ENCODE measurements at regions not wholly inside any gene's neighbourhood (a gene's known extent, or its start where the extent isn't known, plus 50 kb on each side); places are given as distances from the start of the nearest gene placed in this dataset.
"Not testable (repeated sequence)": the region's sequence is repeated elsewhere in the genome, so short reads cannot be mapped to it uniquely, and the experiment has no call there.

GRCh38 chr1:120357046-120357445, 57.8 kb upstream of the NBPF8 start:
- H3K27me3 ChIP-seq (ENCODE audit: low read depth); DNase-seq (ENCODE audit: low spot score in 2 of 2); H3K4me1 ChIP-seq; H3K4me3 ChIP-seq; H3K36me3 ChIP-seq (replicated peaks); in situ Hi-C loops (cut with MboI; ENCODE audit: low sequenced_read_pairs); H3K9me3 ChIP-seq: not testable (repeated sequence)

GRCh38 chr1:120356170-120356569, 58.7 kb upstream of the NBPF8 start:
- H3K9me3 ChIP-seq; H3K4me3 ChIP-seq; H3K4me1 ChIP-seq; H3K36me3 ChIP-seq (replicated peaks); H3K27me3 ChIP-seq (ENCODE audit: low read depth); in situ Hi-C loops (cut with MboI; ENCODE audit: low sequenced_read_pairs): not testable (repeated sequence)
- DNase-seq (ENCODE audit: low spot score in 2 of 2), result peak in 1 of 2 experiments; percentile 26

- H3K9me3 ChIP-seq; H3K4me1 ChIP-seq; H3K27me3 ChIP-seq (ENCODE audit: low read depth); H3K4me3 ChIP-seq; in situ Hi-C loops (cut with MboI; ENCODE audit: low sequenced_read_pairs); H3K36me3 ChIP-seq (replicated peaks); DNase-seq (ENCODE audit: low spot score in 2 of 2): not testable (repeated sequence)
These were observed 60.1 kb upstream of the NBPF8 start for GRCh38 chr1:120354618-120355184.

DNA sequence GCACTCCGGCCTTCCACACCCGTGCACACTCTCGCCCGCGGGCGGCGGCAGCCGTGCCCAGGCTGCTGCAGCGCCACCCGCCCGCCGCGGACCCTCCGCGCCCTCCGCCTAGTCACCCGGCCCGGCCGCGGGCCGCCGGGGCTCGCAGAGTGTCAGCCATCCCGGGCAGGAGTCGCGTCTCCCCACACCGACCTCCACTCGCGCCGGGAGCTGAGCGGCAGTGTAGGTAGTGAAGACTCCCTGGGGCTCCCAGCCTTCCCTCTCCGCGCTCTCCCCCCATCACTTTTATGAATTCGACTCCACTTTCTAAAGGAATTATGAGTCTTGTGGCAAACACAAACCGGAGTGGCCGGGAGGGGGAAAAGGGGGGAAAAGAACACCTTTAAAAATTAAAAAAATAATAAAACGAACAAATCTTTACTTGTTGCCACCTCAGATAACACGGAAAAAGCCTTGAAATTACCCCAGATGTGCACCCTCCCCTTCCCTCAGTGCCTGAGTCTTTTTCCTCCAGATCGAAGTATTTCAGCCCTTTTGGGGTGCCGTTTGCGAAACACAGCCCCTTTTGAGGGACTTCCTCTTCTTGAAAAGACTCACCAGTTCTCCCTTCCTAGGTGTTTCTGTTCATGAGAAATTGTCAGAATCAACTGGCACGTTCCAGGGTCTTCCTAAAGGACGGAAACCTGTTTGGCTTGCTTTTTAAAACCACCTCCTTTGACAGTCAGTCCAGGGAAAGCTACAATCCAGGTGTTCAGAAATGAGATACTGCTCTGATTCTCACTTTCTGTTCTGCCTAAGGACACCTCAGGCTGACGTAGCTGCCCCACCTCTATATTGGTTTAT, 72.4 kb upstream of the NBPF8 start:
- H3K9me3 ChIP-seq; H3K4me3 ChIP-seq; H3K4me1 ChIP-seq; in situ Hi-C loops (cut with MboI; ENCODE audit: low sequenced_read_pairs); H3K36me3 ChIP-seq (replicated peaks); H3K27me3 ChIP-seq (ENCODE audit: low read depth): not testable (repeated sequence)
- DNase-seq (ENCODE audit: low spot score in 2 of 2), result peak in 1 of 2 experiments; percentile 19

DNA sequence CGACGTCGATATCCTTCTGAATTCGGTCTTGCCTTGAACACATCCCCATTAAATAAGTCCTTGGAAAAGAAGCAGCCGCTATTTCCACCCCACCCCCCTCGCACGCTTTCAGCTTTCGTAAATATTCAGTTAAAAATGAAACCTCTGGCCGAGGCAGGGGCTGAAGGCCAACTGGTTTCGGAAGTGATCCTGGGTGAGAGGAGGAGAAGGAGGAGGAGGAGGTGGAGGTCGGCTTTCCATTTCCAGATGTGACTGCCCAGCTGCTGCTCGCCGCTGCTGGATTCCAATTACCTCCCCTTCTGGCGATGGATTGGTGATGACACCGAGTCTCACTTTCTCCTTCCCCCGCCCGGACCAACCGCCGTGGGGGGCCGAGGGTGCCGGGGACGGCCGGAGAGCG, 73.1 kb upstream of the NBPF8 start:
- H3K9me3 ChIP-seq; H3K27me3 ChIP-seq (ENCODE audit: low read depth); H3K36me3 ChIP-seq (replicated peaks); H3K4me1 ChIP-seq; in situ Hi-C loops (cut with MboI; ENCODE audit: low sequenced_read_pairs): not testable (repeated sequence)
- peak; percentile 6 to 26 for DNase-seq (ENCODE audit: low spot score in 2 of 2)
- peak overlapping the region; percentile 37 for H3K4me3 ChIP-seq

GRCh38 chr1:120340838-120341751, 73.7 kb upstream of the NBPF8 start:
- peak in 1 of 2 experiments; percentile 55 for DNase-seq (ENCODE audit: low spot score in 2 of 2)
- H3K9me3 ChIP-seq; H3K4me1 ChIP-seq; H3K36me3 ChIP-seq (replicated peaks); H3K27me3 ChIP-seq (ENCODE audit: low read depth); in situ Hi-C loops (cut with MboI; ENCODE audit: low sequenced_read_pairs): not testable (repeated sequence)
- peak overlapping the region; percentile 39 for H3K4me3 ChIP-seq

DNA sequence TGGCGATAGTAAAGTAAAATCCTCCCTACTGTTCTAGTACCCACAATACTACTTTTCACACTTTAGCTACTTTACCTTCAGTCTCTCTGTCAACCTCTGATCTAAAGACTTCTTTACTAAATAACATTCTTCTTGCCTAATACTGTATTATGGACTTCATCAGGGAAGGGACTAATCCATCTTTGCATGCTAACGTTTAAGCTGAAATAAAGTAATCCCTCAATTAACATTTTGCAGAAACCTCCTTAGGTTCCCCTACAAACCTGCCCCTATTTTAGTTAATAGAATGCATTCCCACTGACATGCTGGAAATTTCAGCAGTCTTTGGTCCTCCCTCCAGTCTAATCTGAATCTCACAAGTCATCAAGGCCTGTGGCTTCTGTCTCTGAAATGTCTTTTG, 99.1 kb upstream of the NBPF8 start:
- DNase-seq (ENCODE audit: low spot score in 2 of 2); H3K9me3 ChIP-seq; H3K27me3 ChIP-seq (ENCODE audit: low read depth); H3K36me3 ChIP-seq (replicated peaks); in situ Hi-C loops (cut with MboI; ENCODE audit: low sequenced_read_pairs); H3K4me3 ChIP-seq; H3K4me1 ChIP-seq: not testable (repeated sequence)

- H3K27me3 ChIP-seq (ENCODE audit: low read depth); DNase-seq (ENCODE audit: low spot score in 2 of 2); in situ Hi-C loops (cut with MboI; ENCODE audit: low sequenced_read_pairs); H3K36me3 ChIP-seq (replicated peaks); H3K4me3 ChIP-seq; H3K4me1 ChIP-seq; H3K9me3 ChIP-seq: not testable (repeated sequence)
These were observed 102.9 kb upstream of the NBPF8 start for GRCh38 chr1:120311930-120312329.

DNA sequence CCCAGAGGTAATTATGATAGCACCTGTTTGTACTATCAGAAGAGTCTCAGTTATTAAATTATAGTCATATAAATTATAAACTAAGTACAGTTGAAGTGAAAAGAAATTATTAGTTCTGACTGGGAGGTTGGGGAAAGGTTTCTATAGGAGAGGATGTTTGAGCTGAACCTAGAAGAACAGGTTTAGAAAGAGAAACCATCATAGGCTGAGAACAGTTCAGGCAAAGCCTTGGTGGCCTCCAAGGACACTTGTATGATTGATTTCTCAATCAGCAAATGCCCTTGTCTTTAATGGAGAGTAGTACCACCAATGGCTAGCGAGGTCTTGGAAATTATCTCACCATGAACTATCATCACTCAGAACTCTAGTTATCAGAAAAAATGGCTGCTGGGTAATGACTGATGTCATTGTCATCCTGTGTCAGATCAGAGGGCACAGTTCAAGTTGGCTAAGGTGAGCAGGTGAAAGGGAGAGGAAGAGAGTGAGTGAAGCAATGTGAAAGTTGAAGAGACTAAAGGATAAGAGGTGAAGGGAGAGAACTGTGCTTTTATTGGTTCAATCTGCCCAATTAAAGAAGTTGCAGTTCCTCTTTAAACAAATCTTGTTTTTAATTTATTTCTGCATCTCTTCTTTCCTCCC, 105.8 kb upstream of the NBPF8 start:
- H3K4me3 ChIP-seq; in situ Hi-C loops (cut with MboI; ENCODE audit: low sequenced_read_pairs); H3K27me3 ChIP-seq (ENCODE audit: low read depth); H3K36me3 ChIP-seq (replicated peaks); H3K4me1 ChIP-seq; DNase-seq (ENCODE audit: low spot score in 2 of 2); H3K9me3 ChIP-seq: not testable (repeated sequence)

GRCh38 chr1:120305046-120305445, 109.8 kb upstream of the NBPF8 start:
- H3K4me3 ChIP-seq; H3K4me1 ChIP-seq; in situ Hi-C loops (cut with MboI; ENCODE audit: low sequenced_read_pairs); H3K9me3 ChIP-seq; DNase-seq (ENCODE audit: low spot score in 2 of 2); H3K36me3 ChIP-seq (replicated peaks); H3K27me3 ChIP-seq (ENCODE audit: low read depth): not testable (repeated sequence)

GRCh38 chr1:120304341-120304740, 110.5 kb upstream of the NBPF8 start:
- H3K36me3 ChIP-seq (replicated peaks); H3K4me1 ChIP-seq; H3K4me3 ChIP-seq; H3K27me3 ChIP-seq (ENCODE audit: low read depth); DNase-seq (ENCODE audit: low spot score in 2 of 2); in situ Hi-C loops (cut with MboI; ENCODE audit: low sequenced_read_pairs); H3K9me3 ChIP-seq: not testable (repeated sequence)

- DNase-seq (ENCODE audit: low spot score in 2 of 2); H3K27me3 ChIP-seq (ENCODE audit: low read depth); H3K4me1 ChIP-seq; H3K4me3 ChIP-seq; H3K9me3 ChIP-seq; in situ Hi-C loops (cut with MboI; ENCODE audit: low sequenced_read_pairs); H3K36me3 ChIP-seq (replicated peaks): not testable (repeated sequence)
These were observed 115.3 kb upstream of the NBPF8 start for GRCh38 chr1:120299433-120300057.

GRCh38 chr1:120298487-120298886, 116.3 kb upstream of the NBPF8 start:
- H3K4me1 ChIP-seq; in situ Hi-C loops (cut with MboI; ENCODE audit: low sequenced_read_pairs); H3K9me3 ChIP-seq; H3K27me3 ChIP-seq (ENCODE audit: low read depth); DNase-seq (ENCODE audit: low spot score in 2 of 2); H3K4me3 ChIP-seq; H3K36me3 ChIP-seq (replicated peaks): not testable (repeated sequence)

All from HAP-1 (cell line).